GM12872 (cell line): ENCODE measurements at regions not wholly inside any gene's neighbourhood (a gene's known extent, or its start where the extent isn't known, plus 50 kb on each side); places are given as distances from the start of the nearest gene placed in this dataset.
A peak's percentile ranks its signal among the peaks of the same experiment; 100 is the strongest.

Experiments used
- CTCF ChIP-seq: IDR thresholded peaks from 3 replicates; pipeline ENCODE4 v1.5.1; 2011; ENCODE audit warnings: low read depth, mild to moderate bottlenecking, low read length, moderate library complexity; ENCODE audit not compliant: insufficient read depth

GRCh38 chrX:63466690-63467089, 115.6 kb upstream of the SPIN4 start:
- TF ChIP-seq CTCF = 0 out of 3 replicates have a peak, but pooled peaks have one; percentile 6

GRCh38 chrX:63458981-63459380, 107.8 kb upstream of the SPIN4 start:
- TF ChIP-seq CTCF = no peak

- no peak for TF ChIP-seq CTCF
Measured at GRCh38 chrX:63453571-63453970, 102.4 kb upstream of the SPIN4 start.

GRCh38 chrX:63441717-63442116, 90.6 kb upstream of the SPIN4 start:
- TF ChIP-seq CTCF = no peak

- no peak for TF ChIP-seq CTCF
Measured at GRCh38 chrX:63439580-63439979, 88.4 kb upstream of the SPIN4 start.

GRCh38 chrX:63436865-63437264, 85.7 kb upstream of the SPIN4 start:
- TF ChIP-seq CTCF = no peak

GRCh38 chrX:63434665-63435064, 83.5 kb upstream of the SPIN4 start:
- TF ChIP-seq CTCF = no peak

- no peak for TF ChIP-seq CTCF
Measured at GRCh38 chrX:63434206-63434605, 83.1 kb upstream of the SPIN4 start.
